HepG2 (cell line): ENCODE measurements at regions not wholly inside any gene's neighbourhood (a gene's known extent, or its start where the extent isn't known, plus 50 kb on each side); places are given as distances from the start of the nearest gene placed in this dataset.

Source experiments
- ATAC-seq: fragments of 200-7000 bp; cut with Tn5 transposase; 3 replicates; pipeline ENCODE4 v1.9.1; 2020; ENCODE audit warnings: mild to moderate bottlenecking, moderate library complexity
- BruUV-seq: library from RNA; stranded (reverse); fragments of 400-500 nt; replicated peaks from 2 replicates; lab custom pipeline; 2021; lab: Mats Ljungman, UMichigan
- CTCF ChIA-PET: fragments of 300-600 bp; formaldehyde crosslinking; extraction: SDS; loops from one replicate; lab custom pipeline; 2021; ENCODE audit warnings: low total read pairs, inconsistent platforms, low intra/inter-chr PET ratio; lab: Yijun Ruan, JAX
- POLR2A ChIA-PET: fragments of 350-600 bp; sonication (Branson Sonifier 250); formaldehyde crosslinking; loops from one replicate; lab custom pipeline; 2020; ENCODE audit warnings: antibody characterized with exemption, inconsistent platforms; lab: Yijun Ruan, JAX
- DNase-seq: peaks from one replicate; pipeline ENCODE4 v3.0.0-alpha.2; 2015; ENCODE audit warnings: low spot score
- FAIRE-seq: peaks from 3 replicates; lab custom pipeline; 2011; peaks lifted over from hg19 to GRCh38; lab: Jason Lieb, UNC
- H2AFZ ChIP-seq: one replicate; pipeline ENCODE4 v1.6.1; 2011; ENCODE audit warnings: low read length, inconsistent platforms
- H3K27ac ChIP-seq: fragments of 300-600 bp; 3 replicates; pipeline ENCODE4 v1.8.0; 2011; ENCODE audit warnings: mixed run types, mild to moderate bottlenecking, mixed read lengths, low read length, inconsistent platforms; ENCODE audit not compliant: insufficient read depth; ENCODE audit errors: extremely low read length
- H3K27me3 ChIP-seq, 2 experiments: fragments of 200-600 bp in 1 of 2; 2 replicates in 1 of 2; 3 replicates in 1 of 2; pipeline versions ENCODE4 v1.6.0 to v1.8.0; 2011; ENCODE audit warnings: low read length in 2 of 2, mild to moderate bottlenecking in 2 of 2, moderate library complexity in 2 of 2, inconsistent platforms in 1 of 2; ENCODE audit not compliant: insufficient read depth in 2 of 2, control insufficient read depth in 1 of 2
- H3K36me3 ChIP-seq, 2 experiments: fragments of 200-600 bp in 1 of 2; replicated peaks in 1 of 2; 2 replicates in 1 of 2; 3 replicates in 1 of 2; pipeline versions ENCODE4 v1.5.1 to v1.8.0; 2011; ENCODE audit warnings: low read length in 2 of 2, inconsistent platforms in 1 of 2; ENCODE audit not compliant: insufficient read depth in 2 of 2, control insufficient read depth in 1 of 2
- H3K4me1 ChIP-seq: 2 replicates; pipeline ENCODE4 v1.5.1; 2012; ENCODE audit warnings: low read length, inconsistent platforms; ENCODE audit not compliant: insufficient read depth
- H3K4me2 ChIP-seq: 2 replicates; pipeline ENCODE4 v1.6.0; 2011; ENCODE audit warnings: low read depth, low read length, inconsistent platforms
- H3K4me3 ChIP-seq, 3 experiments: fragments of 200-600 bp in 1 of 3; sonication (generic), shearing (Covaris generic) in 1 of 3; replicated peaks in 1 of 3; 2 replicates each; pipeline ENCODE4 v1.5.1; 2011 to 2016; ENCODE audit warnings: low read length in 3 of 3, inconsistent platforms in 2 of 3, low read depth in 2 of 3, mild to moderate bottlenecking in 2 of 3, control low read depth in 1 of 3, mixed read lengths in 1 of 3; ENCODE audit not compliant: insufficient read depth in 1 of 3
- H3K79me2 ChIP-seq: one replicate; pipeline ENCODE4 v1.6.1; 2011; ENCODE audit warnings: low read length, inconsistent platforms; ENCODE audit not compliant: insufficient read depth
- H3K9ac ChIP-seq: 2 replicates; pipeline ENCODE4 v1.6.0; 2011; ENCODE audit warnings: mild to moderate bottlenecking, low read depth, low read length, inconsistent platforms; ENCODE audit not compliant: insufficient read depth
- H3K9me3 ChIP-seq: 2 replicates; pipeline ENCODE4 v1.5.1; 2012; ENCODE audit warnings: mild to moderate bottlenecking, low read length
- H4K20me1 ChIP-seq: 2 replicates; pipeline ENCODE4 v1.6.0; 2011; ENCODE audit warnings: inconsistent platforms, mild to moderate bottlenecking, low read length, moderate library complexity; ENCODE audit not compliant: insufficient read depth
- ATRX ChIP-seq: sonication (generic); formaldehyde crosslinking; IDR thresholded peaks from 2 replicates; pipeline ENCODE4 v1.4.0; 2020; ENCODE audit warnings: missing genetic modification reagents, borderline replicate concordance
- GATA4 ChIP-seq: sonication (generic); IDR thresholded peaks from 2 replicates; pipeline ENCODE4 v1.6.1; 2016; ENCODE audit warnings: antibody characterized with exemption, low read depth, borderline replicate concordance
- GTF3A ChIP-seq: sonication (generic); formaldehyde crosslinking; conservative IDR thresholded peaks from 2 replicates; pipeline ENCODE4 v1.4.0; 2020; ENCODE audit warnings: mild to moderate bottlenecking, missing genetic modification reagents
- MNT ChIP-seq: fragments of 450-650 bp; IDR thresholded peaks from 2 replicates; pipeline ENCODE4 v1.6.1; 2016
- MTA3 ChIP-seq: sonication (generic); formaldehyde crosslinking; IDR thresholded peaks from 2 replicates; pipeline ENCODE4 v1.4.0; 2020; ENCODE audit warnings: missing genetic modification reagents
- RERE ChIP-seq: IDR thresholded peaks from 2 replicates; pipeline ENCODE4 v1.6.1; 2016; ENCODE audit warnings: low read depth, missing genetic modification reagents, missing compliant biosample characterization
- SIX1 ChIP-seq: sonication (generic); formaldehyde crosslinking; IDR thresholded peaks from 2 replicates; pipeline ENCODE4 v1.4.0; 2020; ENCODE audit warnings: missing genetic modification reagents, borderline replicate concordance
- ZKSCAN5 ChIP-seq: sonication (generic); formaldehyde crosslinking; IDR thresholded peaks from 2 replicates; pipeline ENCODE4 v1.5.1; 2020; ENCODE audit warnings: mild to moderate bottlenecking, missing genetic modification reagents
- ZNF282 ChIP-seq: fragments of 450-650 bp; IDR thresholded peaks from 2 replicates; pipeline ENCODE4 v1.6.1; 2018; ENCODE audit not compliant: partially characterized antibody
- ZNF326 ChIP-seq: sonication (generic); formaldehyde crosslinking; IDR thresholded peaks from 2 replicates; pipeline ENCODE4 v1.4.0; 2020; ENCODE audit warnings: missing genetic modification reagents, borderline replicate concordance
- ZNF550 ChIP-seq: sonication (generic); formaldehyde crosslinking; IDR thresholded peaks from 2 replicates; pipeline ENCODE4 v1.4.0; 2020; ENCODE audit warnings: mild to moderate bottlenecking, missing genetic modification reagents, borderline replicate concordance
- WGBS: methylation state at CpG from one replicate; pipeline ENCODE4 v1.1.6; 2017; ENCODE audit warnings: low lambda C conversion rate; 5-methylcytosine and 5-hydroxymethylcytosine counted together
- in situ Hi-C: cut with HindIII; loops from 2 replicates; pipeline ENCODE4 v1.10.0; 2017; ENCODE audit warnings: low pct_unique_long_range_greater_than_20kb; ENCODE audit not compliant: extremely low pct_ligation_motif_present
- intact Hi-C: fragments of 100-400 bp; cut with micrococcal nuclease; formaldehyde crosslinking; loops from one replicate; pipeline ENCODE4 v1.10.0; 2022; ENCODE audit not compliant: unreplicated experiment

GRCh38 chr6:170027647-170028043 lies 263.2 kb downstream of the DLL1 start:
- BruUV-seq: no TSS peak
- FAIRE-seq (no peak), ATAC-seq (no peak), DNase-seq (no peak)
- no peaks in the 10 kb centered on the region for H3K36me3 ChIP-seq
- TF ChIP-seq ZNF550 (no peak), ZKSCAN5 (CRISPR knock-in tag) (no peak), GATA4 (no peak), ZNF282 (no peak), MTA3 (CRISPR knock-in tag) (no peak), SIX1 (CRISPR knock-in tag) (no peak), ATRX (no peak), ZNF326 (no peak)
- H3K4me2 ChIP-seq: no peak overlapping the region
- no peaks in the 10 kb centered on the region for H4K20me1 ChIP-seq
- H3K4me1 ChIP-seq: no peaks in the 10 kb centered on the region
- in situ Hi-C loops: no loop called here
- POLR2A ChIA-PET: no interaction called here
- no peak overlapping the region for H3K9ac ChIP-seq
- no peak overlapping the region for H2AFZ ChIP-seq
- CTCF ChIA-PET: no interaction called here
- H3K79me2 ChIP-seq: no peaks in the 10 kb centered on the region
- H3K9me3 ChIP-seq: no peaks in the 10 kb centered on the region
- WGBS: 37% methylated on average over 4 of the region's 4 CpGs
- H3K27ac ChIP-seq: no peak overlapping the region
- peaks cover 9 to 36% of the 10 kb centered on the region in 2 experiments; a peak in 4 of 5 replicates for H3K27me3 ChIP-seq
- intact Hi-C loops: no loop called here
- no peak overlapping the region for H3K4me3 ChIP-seq

- ATAC-seq (no peak), FAIRE-seq (no peak), DNase-seq (no peak)
- no peaks in the 10 kb centered on the region for H3K9me3 ChIP-seq
- H3K4me3 ChIP-seq: no peak overlapping the region
- BruUV-seq: no TSS peak
- no peaks in the 10 kb centered on the region for H4K20me1 ChIP-seq
- H3K79me2 ChIP-seq: no peaks in the 10 kb centered on the region
- intact Hi-C loops (no loop called here), in situ Hi-C loops (no loop called here)
- no peak overlapping the region for H3K27ac ChIP-seq
- peaks cover 8 to 29% of the 10 kb centered on the region in 2 experiments; a peak in 4 of 5 replicates for H3K27me3 ChIP-seq
- ChIA-PET POLR2A (no interaction called here), CTCF (no interaction called here)
- H2AFZ ChIP-seq: no peak overlapping the region
- no peaks in the 10 kb centered on the region for H3K4me1 ChIP-seq
- 11% methylated on average over 9 of the region's 13 CpGs for WGBS
- no peak overlapping the region for H3K9ac ChIP-seq
- H3K4me2 ChIP-seq: no peak overlapping the region
- H3K36me3 ChIP-seq: no peaks in the 10 kb centered on the region
- TF ChIP-seq RERE (no peak), MNT (0 out of 2 replicates have a peak, but pooled peaks have one; percentile 6), GTF3A (CRISPR knock-in tag) (no peak)
Measured at GRCh38 chr6:170026751-170027646, 263.9 kb downstream of the DLL1 start.
